ENCODE measurements at regions not wholly inside any gene's neighbourhood (a gene's known extent, or its start where the extent isn't known, plus 50 kb on each side); places are given as distances from the start of the nearest gene placed in this dataset.

GRCh38 chr16:64687786-64688185 lies 434.1 kb downstream of the CDH11 start:
- no peaks in the 10 kb centered on the region for H3K9me3 ChIP-seq (ENCODE audit: control insufficient read depth, low read depth, low read length)
- no peak overlapping the region for H4K5ac ChIP-seq (ENCODE audit: insufficient read length, low read depth, low read length)
- H3K9ac ChIP-seq (ENCODE audit: extremely low read depth, insufficient read length, low read length), result no peak overlapping the region
- H3K14ac ChIP-seq (ENCODE audit: insufficient read depth, low read length), result no peak overlapping the region
- no peaks in the 10 kb centered on the region for H4K20me1 ChIP-seq (ENCODE audit: control insufficient read depth, insufficient read depth, insufficient read length)
- no peak overlapping the region for H2AK5ac ChIP-seq (ENCODE audit: insufficient read length, low read length)
- H3K23me2 ChIP-seq (ENCODE audit: insufficient read length, low read depth, low read length, poor library complexity, severe bottlenecking), result no peaks in the 10 kb centered on the region
- H2BK15ac ChIP-seq (ENCODE audit: low read depth, low read length), result no peak overlapping the region
- TF ChIP-seq CTCF (conservative IDR thresholded peaks at IDR 0.05), result no peak
- Mint-ChIP-seq H3K27me3 (ENCODE audit: low read depth) (peaks cover 3% of the 10 kb centered on the region; the same call in 1 of the 2 replicates), H3K36me3 (ENCODE audit: insufficient read depth in 1 of 3, low read depth in 3 of 3) (no peaks in the 10 kb centered on the region; a peak in 1 of 7 replicates), H3K4me3 (no peak overlapping the region), H3K4me1 (no peaks in the 10 kb centered on the region), H3K9me3 (peaks cover 0 to 5% of the 10 kb centered on the region in 2 experiments; a peak in 3 of 5 replicates), H3K27ac (no peak overlapping the region)
- H3T11ph ChIP-seq (ENCODE audit: low read length), result no peak overlapping the region
- no peak overlapping the region for H3K27ac ChIP-seq (ENCODE audit: insufficient read length, low read depth, low read length)
- no peak overlapping the region for H3K18ac ChIP-seq (ENCODE audit: insufficient read length, low read depth, low read length)
- no peak overlapping the region for H2BK120ac ChIP-seq (ENCODE audit: low read depth, low read length, poor library complexity, severe bottlenecking)
- H3K56ac ChIP-seq (ENCODE audit: insufficient read length, low read depth, low read length), result no peak overlapping the region
- H2BK20ac ChIP-seq (ENCODE audit: low read depth, low read length, poor library complexity, severe bottlenecking), result no peak overlapping the region
- H3K4me1 ChIP-seq (ENCODE audit: insufficient read depth, low read length), result no peaks in the 10 kb centered on the region
- no peaks in the 10 kb centered on the region for H3K79me1 ChIP-seq (ENCODE audit: insufficient read depth, low read depth, low read length, poor library complexity, severe bottlenecking)
- no peaks in the 10 kb centered on the region for H3K79me2 ChIP-seq (ENCODE audit: insufficient read depth, low read length)
- no peak overlapping the region for H4K91ac ChIP-seq (ENCODE audit: insufficient read length, low read depth, low read length)
- no peak for DNase-seq
- no peak overlapping the region for H3K4me2 ChIP-seq (ENCODE audit: insufficient read depth, insufficient read length, low read length)
- WGBS (ENCODE audit: extremely low coverage, insufficient read length, low lambda C conversion rate), result no CpG with 5 or more reads among the region's 4 CpGs
- H2BK5ac ChIP-seq (ENCODE audit: insufficient read length, low read length), result no peak overlapping the region
- H3K23ac ChIP-seq (ENCODE audit: insufficient read length, low read depth, low read length), result no peak overlapping the region
- H2AFZ ChIP-seq (ENCODE audit: low read length), result no peak overlapping the region
- no peak overlapping the region for H3K4ac ChIP-seq (ENCODE audit: low read depth, low read length)
- no peak overlapping the region for H2BK12ac ChIP-seq (ENCODE audit: insufficient read length, low read depth, low read length)
- no peak overlapping the region for H4K8ac ChIP-seq (replicated peaks; ENCODE audit: insufficient read length, low read depth, low read length)
- H3K27me3 ChIP-seq (ENCODE audit: insufficient read depth, low read length), result no peaks in the 10 kb centered on the region

All from H9 (cell line).